Activated B cell treated with CpG ODN at 0.5 μM for 24 hours (primary cell): ENCODE measurements at regions not wholly inside any gene's neighbourhood (a gene's known extent, or its start where the extent isn't known, plus 50 kb on each side); places are given as distances from the start of the nearest gene placed in this dataset.

Experiments used
- ATAC-seq: fragments of 200-7000 bp; cut with Tn5 transposase; one replicate; pipeline ENCODE4 v1.10.0; 2021; ENCODE audit warnings: low read depth, mild to moderate bottlenecking, moderate library complexity
- CTCF ChIA-PET: fragments of 350-600 bp; sonication (Branson Sonifier 250); formaldehyde crosslinking; loops from one replicate; lab custom pipeline; 2021; ENCODE audit warnings: antibody characterized with exemption; lab: Charles Lee
- POLR2A ChIA-PET: fragments of 350-600 bp; sonication (Branson Sonifier 250); formaldehyde crosslinking; loops from one replicate; lab custom pipeline; 2021; ENCODE audit warnings: antibody characterized with exemption; lab: Charles Lee
- DNase-seq: peaks from one replicate; pipeline ENCODE4 v3.0.0; 2022
- H3K27ac Mint-ChIP-seq: one replicate; pipeline ENCODE4 v1.8.0; 2020; ENCODE audit warnings: mixed read lengths
- H3K27me3 Mint-ChIP-seq: one replicate; pipeline ENCODE4 v1.8.0; 2021; ENCODE audit warnings: mixed read lengths
- H3K36me3 Mint-ChIP-seq: one replicate; pipeline ENCODE4 v1.8.0; 2021; ENCODE audit warnings: low read depth, mixed read lengths
- H3K4me1 Mint-ChIP-seq: one replicate; pipeline ENCODE4 v1.8.0; 2021; ENCODE audit warnings: mixed read lengths
- H3K4me3 Mint-ChIP-seq: one replicate; pipeline ENCODE4 v1.8.0; 2020; ENCODE audit warnings: mild to moderate bottlenecking, mixed read lengths
- H3K9me3 Mint-ChIP-seq: one replicate; pipeline ENCODE4 v1.8.0; 2020; ENCODE audit warnings: mixed read lengths
- intact Hi-C: fragments of 100-400 bp; cut with micrococcal nuclease; formaldehyde crosslinking; loops from one replicate; pipeline ENCODE4 v1.15.1; 2024
- TF ChIP-seq, protein P1 (sequence below): fragments of 200-600 bp; IDR thresholded peaks from one replicate; pipeline ENCODE4 v1.8.0; 2022; ENCODE audit warnings: antibody characterized with exemption, mild to moderate bottlenecking

- no peak overlapping the region for H3K27ac Mint-ChIP-seq
- H3K9me3 Mint-ChIP-seq: peaks cover 9% of the 10 kb centered on the region
- no peaks in the 10 kb centered on the region for H3K36me3 Mint-ChIP-seq
- TF ChIP-seq, protein P1, sequence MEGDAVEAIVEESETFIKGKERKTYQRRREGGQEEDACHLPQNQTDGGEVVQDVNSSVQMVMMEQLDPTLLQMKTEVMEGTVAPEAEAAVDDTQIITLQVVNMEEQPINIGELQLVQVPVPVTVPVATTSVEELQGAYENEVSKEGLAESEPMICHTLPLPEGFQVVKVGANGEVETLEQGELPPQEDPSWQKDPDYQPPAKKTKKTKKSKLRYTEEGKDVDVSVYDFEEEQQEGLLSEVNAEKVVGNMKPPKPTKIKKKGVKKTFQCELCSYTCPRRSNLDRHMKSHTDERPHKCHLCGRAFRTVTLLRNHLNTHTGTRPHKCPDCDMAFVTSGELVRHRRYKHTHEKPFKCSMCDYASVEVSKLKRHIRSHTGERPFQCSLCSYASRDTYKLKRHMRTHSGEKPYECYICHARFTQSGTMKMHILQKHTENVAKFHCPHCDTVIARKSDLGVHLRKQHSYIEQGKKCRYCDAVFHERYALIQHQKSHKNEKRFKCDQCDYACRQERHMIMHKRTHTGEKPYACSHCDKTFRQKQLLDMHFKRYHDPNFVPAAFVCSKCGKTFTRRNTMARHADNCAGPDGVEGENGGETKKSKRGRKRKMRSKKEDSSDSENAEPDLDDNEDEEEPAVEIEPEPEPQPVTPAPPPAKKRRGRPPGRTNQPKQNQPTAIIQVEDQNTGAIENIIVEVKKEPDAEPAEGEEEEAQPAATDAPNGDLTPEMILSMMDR: no peak
- H3K27me3 Mint-ChIP-seq: no peaks in the 10 kb centered on the region
- ChIA-PET CTCF (no interaction called here), POLR2A (no interaction called here)
- no peak overlapping the region for H3K4me3 Mint-ChIP-seq
- no peaks in the 10 kb centered on the region for H3K4me1 Mint-ChIP-seq
- no peak for ATAC-seq
- intact Hi-C loops: no loop called here
- DNase-seq: no peak
Observed at GRCh38 chr16:76207270-76207669, 69.9 kb upstream of the CNTNAP4 start.

DNA sequence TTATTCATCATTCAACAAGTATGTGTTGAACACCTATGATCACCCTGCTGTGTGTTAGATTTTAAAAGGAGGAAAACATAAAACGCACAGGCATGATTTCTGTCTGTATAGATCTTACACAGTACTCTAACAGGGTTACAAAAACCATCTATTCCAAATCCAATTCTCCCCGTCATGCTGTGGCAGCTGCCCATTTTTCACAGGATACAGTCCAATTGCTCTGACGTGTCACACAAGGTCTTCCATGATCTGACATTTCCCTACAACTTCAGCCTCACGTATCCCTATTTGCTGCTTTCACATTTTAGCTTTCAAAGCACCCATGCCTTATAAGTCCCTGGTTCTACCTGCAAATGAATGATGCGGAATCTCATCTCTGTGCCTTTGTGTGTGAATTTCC, 67.0 kb upstream of the CNTNAP4 start:
- DNase-seq (no peak), ATAC-seq (no peak)
- H3K27me3 Mint-ChIP-seq: no peaks in the 10 kb centered on the region
- TF ChIP-seq, protein P1: no peak
- peaks cover 6% of the 10 kb centered on the region for H3K9me3 Mint-ChIP-seq
- H3K27ac Mint-ChIP-seq: no peak overlapping the region
- intact Hi-C loops: no loop called here
- H3K4me3 Mint-ChIP-seq: no peak overlapping the region
- H3K4me1 Mint-ChIP-seq: no peaks in the 10 kb centered on the region
- POLR2A ChIA-PET: no interaction called here
- CTCF ChIA-PET: no interaction called here
- H3K36me3 Mint-ChIP-seq: no peaks in the 10 kb centered on the region

- DNase-seq: no peak
- POLR2A ChIA-PET: no interaction called here
- H3K36me3 Mint-ChIP-seq: no peaks in the 10 kb centered on the region
- no peak for ATAC-seq
- TF ChIP-seq, protein P1: no peak
- CTCF ChIA-PET: no interaction called here
- peaks cover 6% of the 10 kb centered on the region for H3K9me3 Mint-ChIP-seq
- H3K27ac Mint-ChIP-seq: no peak overlapping the region
- H3K4me3 Mint-ChIP-seq: no peak overlapping the region
- H3K27me3 Mint-ChIP-seq: no peaks in the 10 kb centered on the region
- intact Hi-C loops: no loop called here
- H3K4me1 Mint-ChIP-seq: no peaks in the 10 kb centered on the region
Observed at GRCh38 chr16:76213860-76214259, 63.3 kb upstream of the CNTNAP4 start.

DNA sequence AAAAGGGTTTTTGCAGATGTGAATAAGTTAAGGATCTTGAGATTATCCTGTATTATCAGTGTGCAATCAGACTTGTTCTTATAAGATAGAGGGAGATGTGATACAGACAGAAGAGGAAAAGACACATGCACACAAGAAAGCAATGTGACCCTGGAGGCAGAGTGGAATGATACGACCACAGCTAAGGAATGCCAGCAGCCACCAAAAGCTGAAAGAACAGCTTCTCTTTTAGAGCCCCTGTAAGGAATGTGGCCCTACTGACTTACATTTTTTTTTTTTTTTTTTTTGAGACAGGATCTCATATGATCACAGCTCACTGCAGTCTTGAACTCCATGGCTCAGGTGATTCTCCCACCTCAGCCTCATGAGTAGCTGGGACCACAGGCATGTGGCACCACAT, 62.3 kb upstream of the CNTNAP4 start:
- H3K9me3 Mint-ChIP-seq: peaks cover 6% of the 10 kb centered on the region
- no peaks in the 10 kb centered on the region for H3K36me3 Mint-ChIP-seq
- DNase-seq: no peak
- no peak overlapping the region for H3K27ac Mint-ChIP-seq
- H3K27me3 Mint-ChIP-seq: no peaks in the 10 kb centered on the region
- intact Hi-C loops: no loop called here
- ChIA-PET CTCF (no interaction called here), POLR2A (no interaction called here)
- H3K4me1 Mint-ChIP-seq: no peaks in the 10 kb centered on the region
- TF ChIP-seq, protein P1: no peak
- no peak for ATAC-seq
- no peak overlapping the region for H3K4me3 Mint-ChIP-seq

- no peaks in the 10 kb centered on the region for H3K9me3 Mint-ChIP-seq
- ATAC-seq (no peak), DNase-seq (no peak)
- intact Hi-C loops: no loop called here
- H3K4me3 Mint-ChIP-seq: no peak overlapping the region
- no peaks in the 10 kb centered on the region for H3K36me3 Mint-ChIP-seq
- ChIA-PET CTCF (no interaction called here), POLR2A (no interaction called here)
- H3K4me1 Mint-ChIP-seq: no peaks in the 10 kb centered on the region
- no peak overlapping the region for H3K27ac Mint-ChIP-seq
- TF ChIP-seq, protein P1: no peak
- H3K27me3 Mint-ChIP-seq: no peaks in the 10 kb centered on the region
Observed at GRCh38 chr16:76222087-76222486, 55.1 kb upstream of the CNTNAP4 start.
